ENCODE measurements at regions not wholly inside any gene's neighbourhood (a gene's known extent, or its start where the extent isn't known, plus 50 kb on each side); places are given as distances from the start of the nearest gene placed in this dataset.

GRCh38 chr5:8050616-8051175 is 181.7 kb downstream of the MTRR start:
- no peak for DNase-seq

GRCh38 chr5:8053270-8053669 is 184.3 kb downstream of the MTRR start:
- DNase-seq, result no peak

GRCh38 chr5:8057769-8058168 is 188.8 kb downstream of the MTRR start:
- DNase-seq, result no peak

GRCh38 chr5:8058616-8059190 is 189.8 kb downstream of the MTRR start:
- DNase-seq, result no peak

GRCh38 chr5:8059337-8059736 is 190.4 kb downstream of the MTRR start:
- no peak for DNase-seq

- no peak for DNase-seq
Measured at GRCh38 chr5:8060235-8060952, 191.4 kb downstream of the MTRR start.

GRCh38 chr5:8060953-8061429 is 192.0 kb downstream of the MTRR start:
- no peak for DNase-seq

GRCh38 chr5:8062521-8062920 is 193.6 kb downstream of the MTRR start:
- DNase-seq, result no peak

- no peak for DNase-seq
Measured at GRCh38 chr5:8068078-8068477, 199.1 kb downstream of the MTRR start.

- no peak for DNase-seq
Measured at GRCh38 chr5:8070138-8070537, 201.2 kb downstream of the MTRR start.

- DNase-seq, result no peak
Measured at GRCh38 chr5:8079056-8079455, 210.1 kb downstream of the MTRR start.

GRCh38 chr5:8081179-8081578 is 212.2 kb downstream of the MTRR start:
- DNase-seq, result no peak

- DNase-seq, result no peak
Measured at GRCh38 chr5:8093669-8094068, 224.7 kb downstream of the MTRR start.

- DNase-seq, result no peak
Measured at GRCh38 chr5:8094304-8094703, 225.4 kb downstream of the MTRR start.

- no peak for DNase-seq
Measured at GRCh38 chr5:8097146-8097545, 228.2 kb downstream of the MTRR start.

- DNase-seq, result no peak
Measured at GRCh38 chr5:8098081-8098480, 229.1 kb downstream of the MTRR start.

GRCh38 chr5:8102714-8103113 is 233.8 kb downstream of the MTRR start:
- DNase-seq, result no peak

- no peak for DNase-seq
Measured at GRCh38 chr5:8114597-8115266, 245.8 kb downstream of the MTRR start.

GRCh38 chr5:8123559-8123958 is 254.6 kb downstream of the MTRR start:
- no peak for DNase-seq

- no peak for DNase-seq
Measured at GRCh38 chr5:8134609-8135008, 265.7 kb downstream of the MTRR start.

GRCh38 chr5:8135742-8136141 is 266.8 kb downstream of the MTRR start:
- no peak for DNase-seq

- no peak for DNase-seq
Measured at GRCh38 chr5:8136271-8136670, 267.3 kb downstream of the MTRR start.

Measured in right lung (tissue), 2 donors.